HUDEP-2 (cell line): ENCODE measurements at regions not wholly inside any gene's neighbourhood (a gene's known extent, or its start where the extent isn't known, plus 50 kb on each side); places are given as distances from the start of the nearest gene placed in this dataset.

Experiments
- DNase-seq, 76 experiments: peaks; one replicate each; lab custom pipeline; 2025; ENCODE audit not compliant: unreplicated experiment in 76 of 76; lab: John Stamatoyannopoulos, UW

GRCh38 chr9:82601293-82601771 is 461.6 kb downstream of the RASEF start:
- DNase-seq = no peak

DNA sequence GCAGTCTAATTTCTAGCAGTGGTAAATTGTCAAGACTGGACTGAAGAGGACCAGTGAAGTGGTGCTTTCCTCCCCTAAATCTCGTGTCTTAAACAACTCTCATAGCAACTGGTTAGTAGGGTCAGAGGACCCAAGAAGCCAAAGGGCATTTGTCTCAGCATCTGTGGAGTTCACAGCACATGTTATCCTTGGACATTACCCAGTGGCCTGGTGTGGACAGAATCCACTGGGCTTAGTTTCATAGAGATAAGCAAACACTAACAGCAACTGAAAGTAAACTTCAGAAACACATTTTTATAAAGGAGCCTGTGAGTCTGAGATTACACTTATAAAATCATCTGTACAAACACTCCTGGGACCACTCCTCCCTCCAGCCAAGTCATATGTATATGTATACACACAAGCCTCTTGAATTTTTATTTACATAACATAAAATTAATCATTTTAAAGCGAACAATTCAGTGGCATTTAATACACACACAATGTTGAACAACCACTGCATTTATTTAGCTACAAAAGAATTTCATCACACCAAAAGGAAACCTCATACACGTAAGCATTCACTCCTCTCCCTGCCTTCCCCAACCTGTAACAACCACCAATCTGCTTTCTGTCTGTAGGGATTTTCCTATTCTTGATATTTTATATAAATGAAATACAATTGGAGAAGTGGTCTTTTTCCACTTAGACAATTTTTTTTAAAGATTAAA is 457.8 kb downstream of the RASEF start:
- DNase-seq = no peak

DNA sequence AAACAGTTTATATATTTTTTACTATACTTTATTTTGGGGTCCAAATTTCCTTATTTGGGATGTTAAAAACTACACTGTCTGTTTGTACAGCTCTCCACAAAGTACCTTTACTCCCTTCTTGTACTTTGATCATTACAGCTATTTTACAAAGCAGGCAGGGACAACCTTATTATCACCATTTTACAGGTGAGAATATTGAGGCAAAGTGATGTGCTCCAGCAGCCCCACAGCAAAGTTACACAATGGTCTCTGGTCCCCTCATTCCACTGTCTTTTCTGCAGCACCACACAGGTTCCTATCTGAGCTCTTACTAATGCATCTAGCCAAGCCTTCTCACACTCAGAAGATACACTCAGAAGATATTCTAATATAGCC is 457.3 kb downstream of the RASEF start:
- DNase-seq = no peak

DNA sequence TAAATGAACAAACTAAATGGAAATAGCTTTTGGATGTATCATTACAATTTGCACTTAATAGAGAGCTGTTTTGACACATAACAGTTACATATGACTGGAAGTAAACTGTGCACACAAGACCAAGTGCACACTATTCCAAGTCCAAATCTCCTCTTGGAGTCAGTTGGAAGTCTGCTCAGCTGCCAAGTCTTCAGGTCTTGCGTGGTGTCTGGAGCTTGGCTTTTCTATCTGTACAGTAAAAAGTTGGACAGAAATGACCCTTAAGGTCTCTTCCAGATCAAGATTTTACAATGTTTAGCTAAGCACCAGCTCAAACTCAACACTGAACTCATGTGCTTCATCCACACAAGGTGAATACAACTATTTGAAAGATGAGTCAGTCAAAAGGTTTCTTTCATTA is 456.9 kb downstream of the RASEF start:
- no peak for DNase-seq

DNA sequence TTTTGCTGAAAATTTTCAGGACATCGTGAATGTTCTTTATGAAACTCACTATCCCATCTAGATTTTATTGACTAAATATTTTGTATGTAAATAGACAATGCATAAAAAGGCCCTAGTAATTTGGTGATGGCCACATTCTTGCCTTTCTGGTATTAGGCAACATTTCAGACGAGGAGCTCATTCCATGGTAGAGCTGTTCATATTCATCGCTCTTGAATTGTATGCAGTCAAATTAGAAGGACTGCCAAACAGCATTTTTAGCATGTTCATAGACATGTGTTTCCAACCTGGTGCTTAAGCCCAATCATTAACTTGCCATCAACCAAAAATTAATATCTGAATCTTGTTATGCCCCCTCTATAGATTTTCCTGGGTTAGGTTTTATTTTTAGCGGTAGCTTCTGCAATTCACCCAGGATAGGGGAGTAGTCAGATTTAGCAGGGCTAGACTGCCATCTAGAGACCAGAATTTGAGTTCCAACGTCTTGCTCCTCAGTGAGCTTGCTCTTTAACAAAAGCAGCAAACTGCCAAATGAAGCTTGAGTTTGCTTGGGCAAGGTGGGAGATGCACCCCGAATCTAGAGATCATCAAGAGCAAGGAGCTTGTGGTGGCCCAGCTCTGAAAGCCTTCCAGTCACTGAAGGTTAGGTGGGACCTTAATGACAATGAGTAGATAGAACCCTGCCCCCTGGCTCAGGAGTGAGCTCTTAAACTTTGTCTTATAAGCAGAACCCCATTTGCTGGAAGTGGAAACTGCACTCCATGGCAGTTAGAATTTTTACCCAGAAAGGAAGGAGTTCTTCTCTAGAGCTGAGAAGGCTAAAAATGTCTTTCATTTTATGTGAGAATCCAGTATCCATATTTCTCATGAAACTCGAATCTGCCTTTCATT is 456.2 kb downstream of the RASEF start:
- peak in 18 of 76 experiments; percentile 0 to 28 (median 7) for DNase-seq

GRCh38 chr9:82608487-82608886 is 454.5 kb downstream of the RASEF start:
- no peak for DNase-seq

- DNase-seq = no peak
These were observed 450.0 kb downstream of the RASEF start for GRCh38 chr9:82612942-82613341.

- DNase-seq = no peak
These were observed 449.4 kb downstream of the RASEF start for GRCh38 chr9:82613498-82613897.

DNA sequence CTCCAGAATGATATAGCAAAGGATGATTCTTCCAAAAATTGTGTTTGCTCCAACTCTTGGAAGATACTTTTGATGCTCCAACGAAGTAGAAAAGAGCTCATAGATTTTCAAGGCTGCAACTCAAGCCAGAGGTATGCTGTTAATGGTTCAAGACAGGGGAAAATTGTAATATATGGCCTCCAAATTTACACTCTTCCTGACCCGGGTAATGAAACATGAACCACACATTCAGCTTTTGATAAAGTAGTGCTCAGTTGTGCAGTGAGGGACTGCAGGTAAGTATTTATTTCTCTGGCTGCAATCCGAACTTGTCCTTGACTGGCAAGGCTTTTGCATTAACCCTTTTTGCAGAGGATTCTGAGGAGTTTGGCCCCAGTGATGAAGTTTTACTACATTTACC is 446.4 kb downstream of the RASEF start:
- no peak for DNase-seq

DNA sequence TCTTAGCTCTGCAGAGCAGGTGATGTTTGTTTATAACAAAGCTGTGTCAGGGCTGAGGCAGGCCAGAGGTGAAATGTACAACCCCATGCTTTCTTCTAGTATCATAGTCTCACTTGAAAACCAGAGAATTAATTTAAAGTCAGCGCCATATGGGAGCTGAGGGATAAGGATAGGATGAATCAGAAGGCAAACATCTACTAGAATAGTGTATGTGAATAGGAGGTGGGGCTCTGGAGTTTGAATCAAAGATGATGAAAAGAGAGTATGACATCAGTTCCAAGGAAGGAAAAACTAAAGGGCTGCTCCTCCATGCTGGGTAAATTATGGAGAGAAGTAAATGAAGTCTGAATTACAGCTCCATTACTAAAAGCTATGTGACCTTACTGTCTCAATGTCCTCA is 441.5 kb downstream of the RASEF start:
- no peak for DNase-seq

- DNase-seq = no peak
These were observed 425.6 kb downstream of the RASEF start for GRCh38 chr9:82637368-82637767.

- DNase-seq = no peak
These were observed 417.3 kb downstream of the RASEF start for GRCh38 chr9:82645600-82645999.

DNA sequence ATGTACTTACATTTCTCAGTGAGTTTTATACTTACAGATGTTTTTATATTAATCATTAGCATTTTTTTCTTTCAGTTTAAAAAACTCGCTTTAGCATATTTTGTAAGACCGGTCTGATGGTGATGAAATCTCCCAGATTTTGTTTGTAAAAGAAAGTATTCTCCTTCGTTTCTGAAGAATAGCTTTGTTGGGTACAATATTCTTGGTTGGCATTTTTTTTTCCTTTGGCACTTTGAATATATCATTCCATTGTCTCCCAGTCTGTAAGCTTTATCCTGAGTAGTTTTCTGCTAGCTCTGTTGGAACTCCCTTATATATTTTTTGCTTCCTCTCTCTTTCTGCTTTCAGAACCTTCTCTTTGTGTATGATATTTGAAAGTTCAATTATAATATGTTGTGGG is 412.6 kb downstream of the RASEF start:
- no peak for DNase-seq

DNA sequence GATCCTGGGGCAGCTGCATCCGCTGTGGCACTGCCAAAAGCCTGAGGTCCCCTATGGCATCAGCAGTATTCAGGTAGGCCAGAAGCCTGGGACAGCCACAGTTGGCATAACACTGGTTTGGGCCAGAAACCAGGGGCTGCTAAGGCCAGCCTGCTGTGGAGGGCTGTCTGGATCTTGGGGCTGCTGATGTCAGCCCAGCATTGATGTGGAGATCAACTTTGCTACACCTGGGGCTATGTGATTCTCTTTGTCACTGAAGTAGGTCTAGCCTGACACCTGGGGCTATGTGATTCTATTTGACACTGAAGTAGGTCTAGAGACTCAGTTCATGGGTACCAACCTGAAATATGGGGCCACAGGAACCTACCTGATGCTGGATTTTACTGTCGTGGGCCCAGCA is 411.5 kb downstream of the RASEF start:
- no peak for DNase-seq

DNA sequence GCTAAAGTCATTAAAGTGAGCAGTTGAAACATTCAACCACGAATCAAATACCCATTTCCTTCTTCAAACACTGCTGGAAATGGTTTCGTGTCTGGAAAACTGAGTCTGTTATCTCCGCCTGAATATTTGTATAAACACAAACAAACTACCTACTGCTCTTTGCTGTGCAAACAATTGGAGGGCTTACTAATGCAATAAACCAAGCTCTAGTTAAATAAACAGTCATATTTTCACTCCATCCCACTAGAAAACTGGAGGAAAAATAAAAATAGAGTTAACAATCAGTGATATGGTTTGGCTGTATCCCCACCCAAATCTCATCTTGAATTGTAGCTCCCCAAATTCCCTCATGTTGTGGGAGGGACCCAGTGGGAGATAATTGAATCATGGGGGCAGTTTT is 397.6 kb downstream of the RASEF start:
- no peak for DNase-seq

DNA sequence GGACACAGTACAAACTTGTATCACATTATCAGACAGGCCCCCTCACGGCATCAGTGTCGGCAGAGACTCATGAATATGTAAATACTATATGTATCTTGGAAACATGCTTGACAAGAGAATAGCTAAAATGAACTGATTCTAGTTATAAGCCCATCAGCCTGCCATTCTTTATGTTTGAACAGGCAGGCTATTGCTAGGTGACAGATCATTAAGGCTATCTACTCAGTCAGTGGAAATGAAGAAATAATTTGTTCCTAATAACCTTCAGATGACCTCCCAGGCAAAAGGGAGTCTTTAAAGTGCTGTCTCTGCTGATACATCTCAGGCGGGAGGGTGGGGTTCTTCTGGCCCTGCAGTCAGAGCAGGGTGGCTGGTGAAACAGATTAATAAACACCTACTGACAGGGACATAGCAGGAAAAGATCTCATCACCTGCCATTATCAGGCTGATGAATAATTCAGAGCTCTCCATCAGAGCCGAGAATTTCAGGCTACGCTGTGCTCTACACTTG is 394.2 kb downstream of the RASEF start:
- no peak for DNase-seq

- no peak for DNase-seq
These were observed 392.9 kb downstream of the RASEF start for GRCh38 chr9:82670000-82670399.

GRCh38 chr9:82670726-82671125 is 392.2 kb downstream of the RASEF start:
- DNase-seq = no peak

- DNase-seq = no peak
These were observed 389.7 kb downstream of the RASEF start for GRCh38 chr9:82673201-82673600.

GRCh38 chr9:82673919-82674318 is 389.0 kb downstream of the RASEF start:
- no peak for DNase-seq

GRCh38 chr9:82675102-82675501 is 387.8 kb downstream of the RASEF start:
- DNase-seq = no peak

DNA sequence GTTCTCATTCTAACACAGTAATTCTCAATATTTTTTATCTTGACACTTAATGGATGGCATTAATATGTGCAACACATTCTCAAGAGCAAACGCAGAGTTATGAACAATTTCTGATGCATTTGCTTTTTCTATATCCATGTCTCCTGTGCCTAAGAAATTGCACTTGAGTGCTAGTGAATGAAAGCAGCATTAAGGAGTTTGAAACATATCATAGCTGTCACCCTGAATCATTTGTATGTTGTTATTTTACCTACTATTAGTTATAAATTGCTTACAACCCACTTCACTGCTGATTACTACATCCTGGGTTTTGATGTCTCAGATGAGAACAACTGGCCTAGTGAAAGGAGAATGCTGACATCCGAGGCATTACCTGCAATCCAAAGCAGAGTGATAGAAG is 387.3 kb downstream of the RASEF start:
- DNase-seq = no peak
